Sigmoid colon (tissue), 6 donors: ENCODE measurements at regions not wholly inside any gene's neighbourhood (a gene's known extent, or its start where the extent isn't known, plus 50 kb on each side); places are given as distances from the start of the nearest gene placed in this dataset.

ENCODE experiments used
- DNase-seq: peaks from one replicate; pipeline ENCODE4 v3.0.0-alpha.2; 2019
- H3K27ac ChIP-seq, 4 donors: fragments of 200-600 bp; sonication (generic); one replicate each; pipeline ENCODE4 v1.5.1; 2016 to 2019; ENCODE audit warnings: mild to moderate bottlenecking in 1 of 4
- H3K27me3 ChIP-seq, 3 donors: fragments of 200-600 bp; sonication (generic); one replicate each; pipeline ENCODE4 v1.5.1; 2019; ENCODE audit warnings: mild to moderate bottlenecking in 1 of 3
- H3K36me3 ChIP-seq, 4 donors: fragments of 200-600 bp; sonication (generic); one replicate each; pipeline ENCODE4 v1.5.1; 2016 to 2019
- H3K4me1 ChIP-seq, 4 donors: fragments of 200-600 bp; sonication (generic); one replicate each; pipeline ENCODE4 v1.5.1; 2017 to 2019
- H3K4me3 ChIP-seq, 4 donors: fragments of 200-600 bp; sonication (generic); one replicate each; pipeline ENCODE4 v1.5.1; 2017 to 2019; ENCODE audit warnings: mild to moderate bottlenecking in 2 of 4, moderate library complexity in 1 of 4
- H3K9me3 ChIP-seq, 4 donors: fragments of 200-600 bp in 3 of 4; sonication (generic) in 3 of 4; one replicate each; pipeline versions ENCODE4 v1.5.1 to v1.6.1; 2013 to 2019
- CTCF ChIP-seq, 4 experiments: fragments of 450-650 bp in 3 of 4; fragments of 200-600 bp in 1 of 4; IDR thresholded peaks; one replicate each; pipeline ENCODE4 v1.5.1; 2016 to 2019; ENCODE audit warnings: antibody characterized with exemption in 4 of 4, mild to moderate bottlenecking in 3 of 4, moderate library complexity in 2 of 4
- EP300 ChIP-seq, 4 donors: sonication (generic); formaldehyde crosslinking; IDR thresholded peaks; one replicate each; pipeline ENCODE4 v1.6.1; 2017; ENCODE audit warnings: antibody characterized with exemption in 4 of 4
- POLR2A ChIP-seq, 2 donors: fragments of 450-650 bp; IDR thresholded peaks; one replicate each; pipeline ENCODE4 v1.6.1; 2016; ENCODE audit warnings: antibody characterized with exemption in 2 of 2, mild to moderate bottlenecking in 2 of 2, moderate library complexity in 2 of 2
- POLR2AphosphoS5 ChIP-seq, 4 donors: sonication (generic); formaldehyde crosslinking; IDR thresholded peaks; one replicate each; pipeline ENCODE4 v1.6.1; 2017; ENCODE audit warnings: antibody characterized with exemption in 4 of 4
- WGBS, 2 donors: extraction: QIAGEN DNeasy Blood & Tissue Kit; methylation state at CpG; one replicate each; pipeline ENCODE4 v1.1.7; 2013; 5-methylcytosine and 5-hydroxymethylcytosine counted together
- intact Hi-C: fragments of 100-400 bp; cut with DNase I; formaldehyde crosslinking; loops from one replicate; pipeline ENCODE4 v1.15.1; 2023
- donor health status: healthy with polysubstance abuse.
- donor health status: healthy.

GRCh38 chr7:94760446-94761100 lies 104.6 kb upstream of the SGCE start:
- intact Hi-C loops = no loop called here
- no peak overlapping the region for H3K27ac ChIP-seq
- peaks cover 0 to 3% (median 2%) of the 10 kb centered on the region in 4 donors for H3K9me3 ChIP-seq
- DNase-seq = no peak
- 86 to 91% methylated on average over 2 of the region's 2 CpGs for WGBS, 2 donors
- H3K36me3 ChIP-seq = no peaks in the 10 kb centered on the region
- TF ChIP-seq CTCF (IDR thresholded peaks at IDR 0.05) (no peak), EP300 (IDR thresholded peaks at IDR 0.05) (no peak), POLR2AphosphoS5 (IDR thresholded peaks at IDR 0.05) (no peak), POLR2A (IDR thresholded peaks at IDR 0.05) (no peak)
- H3K27me3 ChIP-seq = no peaks in the 10 kb centered on the region
- H3K4me3 ChIP-seq = no peak overlapping the region
- no peaks in the 10 kb centered on the region for H3K4me1 ChIP-seq

- H3K4me1 ChIP-seq = no peaks in the 10 kb centered on the region
- H3K9me3 ChIP-seq = no peaks in the 10 kb centered on the region
- intact Hi-C loops = no loop called here
- H3K36me3 ChIP-seq = no peaks in the 10 kb centered on the region
- no peak for DNase-seq
- H3K27ac ChIP-seq = no peak overlapping the region
- no peak overlapping the region for H3K4me3 ChIP-seq
- no peak for TF ChIP-seq EP300 (IDR thresholded peaks at IDR 0.05)
- no peak for TF ChIP-seq POLR2A (IDR thresholded peaks at IDR 0.05)
- TF ChIP-seq CTCF (IDR thresholded peaks at IDR 0.05) = no peak
- no peak for TF ChIP-seq POLR2AphosphoS5 (IDR thresholded peaks at IDR 0.05)
- H3K27me3 ChIP-seq = no peaks in the 10 kb centered on the region
These were observed 105.5 kb upstream of the SGCE start for GRCh38 chr7:94761451-94761850.

GRCh38 chr7:94763268-94763667 lies 107.3 kb upstream of the SGCE start:
- Histone ChIP-seq H3K9me3 (no peaks in the 10 kb centered on the region), H3K27me3 (no peaks in the 10 kb centered on the region), H3K36me3 (no peaks in the 10 kb centered on the region), H3K27ac (no peak overlapping the region), H3K4me1 (no peaks in the 10 kb centered on the region), H3K4me3 (no peak overlapping the region)
- intact Hi-C loops = no loop called here
- DNase-seq = peak; percentile 76
- TF ChIP-seq POLR2A (IDR thresholded peaks at IDR 0.05) = no peak
- no peak for TF ChIP-seq EP300 (IDR thresholded peaks at IDR 0.05)
- TF ChIP-seq POLR2AphosphoS5 (IDR thresholded peaks at IDR 0.05) = no peak
- no peak for TF ChIP-seq CTCF (IDR thresholded peaks at IDR 0.05)
- WGBS, 2 donors = 41 to 47% methylated on average over 3 of the region's 3 CpGs

- Histone ChIP-seq H3K36me3 (no peaks in the 10 kb centered on the region), H3K9me3 (peaks cover 0 to 2% (median 0%) of the 10 kb centered on the region in 4 donors), H3K4me3 (no peak overlapping the region), H3K27me3 (no peaks in the 10 kb centered on the region), H3K4me1 (no peaks in the 10 kb centered on the region), H3K27ac (no peak overlapping the region)
- intact Hi-C loops = no loop called here
- no peak for DNase-seq
- TF ChIP-seq CTCF (IDR thresholded peaks at IDR 0.05) (no peak), POLR2AphosphoS5 (IDR thresholded peaks at IDR 0.05) (no peak), POLR2A (IDR thresholded peaks at IDR 0.05) (no peak), EP300 (IDR thresholded peaks at IDR 0.05) (no peak)
- WGBS, 2 donors = 87 to 91% methylated on average over 2 of the region's 2 CpGs
These were observed 113.8 kb upstream of the SGCE start for GRCh38 chr7:94769724-94770123.
